GM19324 (cell line): ENCODE measurements at regions not wholly inside any gene's neighbourhood (a gene's known extent, or its start where the extent isn't known, plus 50 kb on each side); places are given as distances from the start of the nearest gene placed in this dataset.

Source experiments
- ATAC-seq: cut with Tn5 transposase; IDR thresholded peaks from one replicate; pipeline ENCODE4 v1.9.1; 2021; ENCODE audit warnings: mild to moderate bottlenecking, moderate library complexity; ENCODE audit not compliant: unreplicated experiment, low FRiP score

GRCh38 chr10:78543031-78543748, 509.5 kb downstream of the RPS24 start:
- ATAC-seq: no peak

GRCh38 chr10:78543749-78544362, 510.2 kb downstream of the RPS24 start:
- no peak for ATAC-seq

- ATAC-seq: no peak
These were observed 510.9 kb downstream of the RPS24 start for GRCh38 chr10:78544423-78545090.

- ATAC-seq: no peak
These were observed 512.1 kb downstream of the RPS24 start for GRCh38 chr10:78545756-78546155.

GRCh38 chr10:78547397-78547796, 513.7 kb downstream of the RPS24 start:
- no peak for ATAC-seq

- no peak for ATAC-seq
These were observed 514.2 kb downstream of the RPS24 start for GRCh38 chr10:78547905-78548304.

GRCh38 chr10:78548369-78548768, 514.7 kb downstream of the RPS24 start:
- no peak for ATAC-seq

- ATAC-seq: no peak
These were observed 515.7 kb downstream of the RPS24 start for GRCh38 chr10:78549140-78549935.

- no peak for ATAC-seq
These were observed 516.4 kb downstream of the RPS24 start for GRCh38 chr10:78550090-78550489.

- no peak for ATAC-seq
These were observed 517.1 kb downstream of the RPS24 start for GRCh38 chr10:78550716-78551115.

- ATAC-seq: no peak
These were observed 517.4 kb upstream of the ZMIZ1 start for GRCh38 chr10:78551184-78552005.

GRCh38 chr10:78552261-78552811, 516.4 kb upstream of the ZMIZ1 start:
- ATAC-seq: no peak

- ATAC-seq: no peak
These were observed 515.0 kb upstream of the ZMIZ1 start for GRCh38 chr10:78553792-78554191.

- no peak for ATAC-seq
These were observed 513.6 kb upstream of the ZMIZ1 start for GRCh38 chr10:78555128-78555527.

- ATAC-seq: no peak
These were observed 511.9 kb upstream of the ZMIZ1 start for GRCh38 chr10:78556705-78557432.

- no peak for ATAC-seq
These were observed 511.3 kb upstream of the ZMIZ1 start for GRCh38 chr10:78557433-78557925.

- ATAC-seq: no peak
These were observed 509.0 kb upstream of the ZMIZ1 start for GRCh38 chr10:78559661-78560340.

GRCh38 chr10:78560341-78560688, 508.5 kb upstream of the ZMIZ1 start:
- ATAC-seq: no peak

- no peak for ATAC-seq
These were observed 505.5 kb upstream of the ZMIZ1 start for GRCh38 chr10:78563314-78563713.
